ENCODE measurements at regions not wholly inside any gene's neighbourhood (a gene's known extent, or its start where the extent isn't known, plus 50 kb on each side); places are given as distances from the start of the nearest gene placed in this dataset.

DNA sequence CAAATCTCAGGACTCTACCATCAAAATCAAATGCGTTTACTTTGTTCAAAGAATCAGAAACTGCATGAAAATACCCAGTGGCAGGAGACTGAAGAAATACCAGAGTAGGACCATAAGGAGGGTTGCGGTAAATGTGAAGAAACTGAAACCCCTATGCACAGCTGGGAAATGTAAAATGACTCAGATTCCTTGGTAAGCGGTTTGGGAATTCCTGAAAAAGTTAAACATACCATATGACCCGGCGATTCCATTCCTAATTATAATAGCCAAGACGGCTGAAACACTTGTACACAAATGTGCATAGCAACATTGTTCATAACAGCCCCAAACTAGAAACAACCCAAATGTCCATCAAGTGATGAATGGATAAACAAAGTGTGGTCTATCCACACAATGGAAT, 114.1 kb upstream of the GRAMD1B start:
- H3K4me1 ChIP-seq (ENCODE audit: control insufficient read depth, insufficient read depth, low read length) = no peaks in the 10 kb centered on the region
- no peaks in the 10 kb centered on the region for H3K36me3 Mint-ChIP-seq
- peaks cover 5 to 13% of the 10 kb centered on the region in 2 donors for H3K27me3 Mint-ChIP-seq (ENCODE audit: low read depth in 2 of 2)
- ATAC-seq = no peak
- intact Hi-C loops (cut with micrococcal nuclease) = no loop called here
- H3K4me1 Mint-ChIP-seq = no peaks in the 10 kb centered on the region
- no peak overlapping the region for H3K27ac Mint-ChIP-seq
- H3K4me3 ChIP-seq (ENCODE audit: low read length) = no peak overlapping the region
- H3K9me3 ChIP-seq (ENCODE audit: control insufficient read depth, insufficient read depth, low read length) = no peaks in the 10 kb centered on the region
- H3K27me3 ChIP-seq (ENCODE audit: control insufficient read depth, insufficient read depth, low read length) = no peaks in the 10 kb centered on the region
- 82% methylated on average over 6 of the region's 6 CpGs for WGBS (ENCODE audit: insufficient coverage)
- no peaks in the 10 kb centered on the region for H3K36me3 ChIP-seq (ENCODE audit: control insufficient read depth, insufficient read depth, low read length)
- TF ChIP-seq, protein P1, sequence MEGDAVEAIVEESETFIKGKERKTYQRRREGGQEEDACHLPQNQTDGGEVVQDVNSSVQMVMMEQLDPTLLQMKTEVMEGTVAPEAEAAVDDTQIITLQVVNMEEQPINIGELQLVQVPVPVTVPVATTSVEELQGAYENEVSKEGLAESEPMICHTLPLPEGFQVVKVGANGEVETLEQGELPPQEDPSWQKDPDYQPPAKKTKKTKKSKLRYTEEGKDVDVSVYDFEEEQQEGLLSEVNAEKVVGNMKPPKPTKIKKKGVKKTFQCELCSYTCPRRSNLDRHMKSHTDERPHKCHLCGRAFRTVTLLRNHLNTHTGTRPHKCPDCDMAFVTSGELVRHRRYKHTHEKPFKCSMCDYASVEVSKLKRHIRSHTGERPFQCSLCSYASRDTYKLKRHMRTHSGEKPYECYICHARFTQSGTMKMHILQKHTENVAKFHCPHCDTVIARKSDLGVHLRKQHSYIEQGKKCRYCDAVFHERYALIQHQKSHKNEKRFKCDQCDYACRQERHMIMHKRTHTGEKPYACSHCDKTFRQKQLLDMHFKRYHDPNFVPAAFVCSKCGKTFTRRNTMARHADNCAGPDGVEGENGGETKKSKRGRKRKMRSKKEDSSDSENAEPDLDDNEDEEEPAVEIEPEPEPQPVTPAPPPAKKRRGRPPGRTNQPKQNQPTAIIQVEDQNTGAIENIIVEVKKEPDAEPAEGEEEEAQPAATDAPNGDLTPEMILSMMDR (IDR thresholded peaks at IDR 0.05) = no peak
- no peaks in the 10 kb centered on the region for H3K9me3 Mint-ChIP-seq
- no peak overlapping the region for H3K4me3 Mint-ChIP-seq
- H3K27ac ChIP-seq (ENCODE audit: low read length) = no peak overlapping the region
- DNase-seq = no peak

DNA sequence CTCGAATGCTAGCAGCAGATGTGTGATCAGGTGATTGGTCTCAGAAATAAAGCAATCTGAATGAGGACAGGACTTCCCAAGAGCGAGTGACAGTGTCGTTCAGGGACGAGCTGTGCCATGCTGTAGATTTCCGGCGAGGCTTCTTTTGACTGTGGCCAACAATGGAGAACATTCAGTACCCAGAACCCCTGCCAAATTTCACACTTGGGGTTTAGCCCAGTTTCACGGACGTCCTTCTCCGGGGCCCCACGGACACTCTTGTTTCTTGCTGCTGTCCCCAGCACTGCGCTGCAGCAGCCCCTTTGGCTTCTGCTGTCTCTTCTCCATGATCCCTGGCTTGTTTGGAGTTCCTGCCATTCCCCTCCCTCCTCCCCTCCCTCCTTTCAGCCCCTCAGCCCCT, 115.1 kb upstream of the GRAMD1B start:
- Histone ChIP-seq H3K27me3 (ENCODE audit: control insufficient read depth, insufficient read depth, low read length) (no peaks in the 10 kb centered on the region), H3K9me3 (ENCODE audit: control insufficient read depth, insufficient read depth, low read length) (no peaks in the 10 kb centered on the region), H3K36me3 (ENCODE audit: control insufficient read depth, insufficient read depth, low read length) (no peaks in the 10 kb centered on the region), H3K4me3 (ENCODE audit: low read length) (no peak overlapping the region), H3K4me1 (ENCODE audit: control insufficient read depth, insufficient read depth, low read length) (no peaks in the 10 kb centered on the region), H3K27ac (ENCODE audit: low read length) (no peak overlapping the region)
- Mint-ChIP-seq H3K27ac (no peak overlapping the region), H3K9me3 (no peaks in the 10 kb centered on the region), H3K36me3 (no peaks in the 10 kb centered on the region), H3K27me3 (ENCODE audit: low read depth in 2 of 2) (peaks cover under 1 to 10% of the 10 kb centered on the region in 2 donors), H3K4me1 (no peaks in the 10 kb centered on the region), H3K4me3 (no peak overlapping the region)
- WGBS (ENCODE audit: insufficient coverage) = 93% methylated on average over 11 of the region's 11 CpGs
- ATAC-seq (no peak), DNase-seq (no peak)
- TF ChIP-seq, protein P1 (IDR thresholded peaks at IDR 0.05) = no peak
- intact Hi-C loops (cut with micrococcal nuclease) = no loop called here

DNA sequence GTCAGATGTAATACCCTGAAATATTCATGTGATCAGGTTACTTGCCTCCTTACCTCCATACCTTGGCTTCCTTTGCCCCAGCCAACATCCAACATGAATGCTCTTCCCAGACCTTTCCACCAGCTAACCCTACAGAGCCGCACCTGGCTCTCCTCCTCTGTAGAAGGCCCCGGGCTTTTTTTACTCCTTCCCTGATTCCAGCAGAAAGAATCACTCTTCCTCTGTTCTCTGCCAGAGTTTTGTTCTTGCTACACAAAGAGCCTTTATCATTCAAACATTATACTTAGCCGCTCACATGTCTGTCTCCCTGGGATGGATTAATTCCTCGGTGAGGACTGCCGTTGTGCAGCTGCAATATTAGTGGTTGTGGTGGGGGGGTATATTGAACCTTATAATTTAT, 116.8 kb upstream of the GRAMD1B start:
- H3K27me3 Mint-ChIP-seq (ENCODE audit: low read depth in 2 of 2) = peaks cover 0 to 8% of the 10 kb centered on the region in 2 donors
- H3K4me1 Mint-ChIP-seq = no peaks in the 10 kb centered on the region
- DNase-seq (no peak), ATAC-seq (no peak)
- no peaks in the 10 kb centered on the region for H3K36me3 ChIP-seq (ENCODE audit: control insufficient read depth, insufficient read depth, low read length)
- TF ChIP-seq, protein P1 (IDR thresholded peaks at IDR 0.05) = no peak
- H3K36me3 Mint-ChIP-seq = no peaks in the 10 kb centered on the region
- no peak overlapping the region for H3K4me3 Mint-ChIP-seq
- H3K27ac ChIP-seq (ENCODE audit: low read length) = no peak overlapping the region
- no peaks in the 10 kb centered on the region for H3K4me1 ChIP-seq (ENCODE audit: control insufficient read depth, insufficient read depth, low read length)
- no peaks in the 10 kb centered on the region for H3K9me3 Mint-ChIP-seq
- H3K9me3 ChIP-seq (ENCODE audit: control insufficient read depth, insufficient read depth, low read length) = no peaks in the 10 kb centered on the region
- no peak overlapping the region for H3K4me3 ChIP-seq (ENCODE audit: low read length)
- intact Hi-C loops (cut with micrococcal nuclease) = no loop called here
- 97% methylated on average over 5 of the region's 5 CpGs for WGBS (ENCODE audit: insufficient coverage)
- no peak overlapping the region for H3K27ac Mint-ChIP-seq
- H3K27me3 ChIP-seq (ENCODE audit: control insufficient read depth, insufficient read depth, low read length) = no peaks in the 10 kb centered on the region

DNA sequence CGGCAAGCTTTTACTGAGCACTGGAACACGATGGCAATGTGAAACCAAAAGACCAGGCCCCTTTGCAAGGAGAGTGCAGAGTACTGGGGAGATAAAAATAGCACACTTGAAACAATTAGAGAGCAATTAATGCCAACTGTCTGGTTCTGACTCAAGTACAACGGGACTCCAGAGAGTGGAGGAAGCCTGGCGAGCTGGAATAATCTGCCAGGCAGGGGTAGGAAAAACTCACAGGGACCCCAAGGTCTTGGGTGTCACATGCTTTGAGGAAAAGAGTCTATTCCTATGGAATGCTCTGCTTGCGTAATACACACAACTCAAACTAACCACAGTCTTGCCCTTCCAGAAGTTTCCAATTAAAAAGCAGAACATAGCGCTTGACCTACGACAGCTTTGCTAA, 113.0 kb upstream of the CLMP start:
- intact Hi-C loops (cut with micrococcal nuclease) = no loop called here
- no peaks in the 10 kb centered on the region for H3K9me3 ChIP-seq (ENCODE audit: control insufficient read depth, insufficient read depth, low read length)

More for the DNA sequence above, 113.0 kb upstream of the CLMP start:
- Histone ChIP-seq H3K27me3 (ENCODE audit: control insufficient read depth, insufficient read depth, low read length) (no peaks in the 10 kb centered on the region), H3K27ac (ENCODE audit: low read length) (no peak overlapping the region), H3K36me3 (ENCODE audit: control insufficient read depth, insufficient read depth, low read length) (no peaks in the 10 kb centered on the region), H3K4me3 (ENCODE audit: low read length) (no peak overlapping the region), H3K4me1 (ENCODE audit: control insufficient read depth, insufficient read depth, low read length) (peaks cover 20% of the 10 kb centered on the region)
- H3K27me3 Mint-ChIP-seq (ENCODE audit: low read depth in 2 of 2) = peaks cover 4 to 28% of the 10 kb centered on the region in 2 donors
- no peaks in the 10 kb centered on the region for H3K9me3 Mint-ChIP-seq
- TF ChIP-seq, protein P1 (IDR thresholded peaks at IDR 0.05) = no peak
- DNase-seq (no peak), ATAC-seq (no peak)
- no peaks in the 10 kb centered on the region for H3K36me3 Mint-ChIP-seq
- H3K27ac Mint-ChIP-seq = no peak overlapping the region
- H3K4me1 Mint-ChIP-seq = peaks cover 11 to 15% of the 10 kb centered on the region in 2 donors
- H3K4me3 Mint-ChIP-seq = no peak overlapping the region
- WGBS (ENCODE audit: insufficient coverage) = 35% methylated on average over 6 of the region's 7 CpGs

Data from natural killer cell (primary cell).